CD4-positive, alpha-beta T cell treated with Interleukin-6 for 4 hours (primary cell): ENCODE measurements at regions not wholly inside any gene's neighbourhood (a gene's known extent, or its start where the extent isn't known, plus 50 kb on each side); places are given as distances from the start of the nearest gene placed in this dataset.
"Not testable (repeated sequence)": the region's sequence is repeated elsewhere in the genome, so short reads cannot be mapped to it uniquely, and the experiment has no call there.

Source experiments
- DNase-seq: peaks from one replicate; pipeline ENCODE4 v3.0.0-alpha.2; 2020; ENCODE audit warnings: mixed read lengths

DNA sequence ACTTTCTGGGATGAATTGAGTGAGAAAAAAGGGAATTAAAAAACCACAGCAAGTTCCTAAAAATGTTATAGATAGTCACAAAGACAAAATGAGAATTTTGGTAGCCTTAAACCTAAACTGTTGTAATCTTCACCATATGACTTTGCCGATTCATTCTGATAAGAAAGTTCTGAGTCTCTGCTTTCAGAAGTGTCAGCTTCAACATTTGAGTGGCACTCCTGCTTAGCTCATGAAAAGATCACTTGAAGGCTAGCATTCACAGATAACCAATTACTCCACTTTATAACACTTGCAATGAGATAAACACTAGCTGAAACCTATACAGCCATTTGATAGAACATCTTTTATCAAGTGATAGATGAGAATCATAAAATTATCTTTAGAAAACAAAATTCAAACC is 288.1 kb upstream of the POU1F1 start:
- DNase-seq = no peak

DNA sequence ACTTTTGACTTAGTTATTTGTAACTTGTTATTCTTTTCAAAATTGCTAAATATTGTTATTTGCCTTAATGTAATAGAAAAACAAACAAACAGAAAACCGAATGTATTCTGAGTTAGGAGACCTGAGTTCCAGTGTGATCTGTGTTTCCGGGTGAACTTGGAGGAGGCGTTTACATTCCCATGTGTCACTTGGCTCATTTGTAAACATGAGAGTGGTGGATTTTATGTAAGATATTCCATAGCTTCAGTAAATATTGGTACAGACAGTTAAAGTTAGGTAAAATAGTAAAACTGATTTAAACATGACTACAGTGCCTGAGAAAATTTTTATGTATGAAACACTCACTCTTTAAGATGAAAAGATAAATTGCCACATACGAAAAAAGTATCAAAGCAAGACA is 287.3 kb upstream of the POU1F1 start:
- no peak for DNase-seq

GRCh38 chr3:87558492-87558891 is 282.1 kb upstream of the POU1F1 start:
- DNase-seq = no peak

DNA sequence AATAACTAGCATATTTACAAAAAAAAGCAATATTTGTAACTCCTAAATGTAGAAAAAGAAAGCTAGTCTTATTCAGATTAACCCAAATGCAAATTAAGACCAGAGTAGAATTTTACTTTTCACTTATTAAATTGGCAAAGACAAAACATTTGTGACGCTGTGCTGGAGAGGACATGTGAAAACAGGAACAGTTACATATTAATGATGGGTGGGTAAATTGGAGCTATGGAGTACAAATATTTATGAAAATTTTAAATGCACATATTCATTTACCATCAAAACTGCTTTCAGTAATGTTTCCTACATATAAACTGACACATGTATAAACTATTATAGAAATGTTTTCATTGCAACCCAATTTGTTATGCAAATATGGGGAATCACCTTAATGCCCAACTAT is 278.9 kb upstream of the POU1F1 start:
- DNase-seq = no peak

- DNase-seq = no peak
These were observed 276.7 kb upstream of the POU1F1 start for GRCh38 chr3:87553058-87553457.

GRCh38 chr3:87550892-87551291 is 274.5 kb upstream of the POU1F1 start:
- DNase-seq = no peak

- no peak for DNase-seq
These were observed 272.8 kb upstream of the POU1F1 start for GRCh38 chr3:87549208-87549607.

DNA sequence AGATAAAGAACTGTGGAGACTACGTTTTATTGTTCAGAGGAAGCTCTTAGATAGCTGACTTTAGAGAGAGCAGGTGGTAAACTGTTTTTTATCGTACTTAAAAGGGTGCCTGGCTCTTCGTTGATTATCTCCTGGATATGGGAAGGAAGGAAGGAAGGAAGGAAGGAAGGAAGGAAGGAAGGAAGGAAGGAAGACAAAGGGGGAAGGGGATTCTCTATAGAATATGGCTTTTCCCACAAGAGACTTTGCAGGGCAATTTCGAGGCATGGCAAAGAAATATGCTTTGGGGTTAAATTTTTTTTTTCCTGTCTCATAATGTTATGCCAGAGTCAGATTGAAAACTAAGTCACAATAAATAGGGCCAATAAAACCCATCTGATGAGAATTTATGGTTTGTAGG is 271.9 kb upstream of the POU1F1 start:
- DNase-seq = no peak

DNA sequence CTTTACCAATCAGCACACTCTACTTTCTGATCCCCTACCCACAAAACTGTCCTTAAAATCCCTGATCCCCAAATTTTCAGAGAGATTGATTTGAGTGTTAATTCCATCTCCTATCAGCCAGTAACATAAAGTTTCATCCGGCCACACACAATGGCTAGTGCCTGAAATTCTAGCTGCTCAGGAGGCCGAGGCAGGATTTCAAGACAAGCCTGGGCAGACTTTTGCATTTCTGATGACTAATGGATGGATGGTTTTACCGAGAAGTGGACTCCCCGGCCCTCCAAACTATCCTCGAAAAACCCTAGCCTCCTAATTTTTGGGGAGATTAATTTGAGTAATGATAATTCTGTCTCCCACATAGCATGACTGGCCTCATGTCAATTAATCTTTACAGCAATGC is 269.8 kb upstream of the POU1F1 start:
- no peak for DNase-seq

DNA sequence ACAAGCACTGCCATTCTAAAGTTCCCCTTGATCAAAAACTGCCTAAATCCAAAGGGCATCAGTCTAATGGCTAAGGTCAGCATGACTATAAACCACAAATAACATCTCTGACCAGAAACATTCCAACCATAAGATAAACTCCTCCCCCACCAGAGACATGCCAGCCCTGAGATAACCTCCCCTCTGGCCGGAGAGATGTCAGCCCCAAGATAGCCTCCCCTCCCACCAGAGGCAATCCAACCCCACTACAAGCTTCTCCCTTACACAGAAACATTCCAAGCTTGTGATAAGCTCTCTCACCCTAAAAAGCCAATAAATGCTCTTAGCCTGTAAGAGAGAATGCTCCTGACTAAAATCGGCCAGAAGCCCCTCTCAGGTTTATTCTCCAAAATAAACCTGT is 267.0 kb upstream of the POU1F1 start:
- not testable (repeated sequence) for DNase-seq

- DNase-seq = no peak
These were observed 265.3 kb upstream of the POU1F1 start for GRCh38 chr3:87541723-87542122.

GRCh38 chr3:87538722-87539121 is 262.3 kb upstream of the POU1F1 start:
- not testable (repeated sequence) for DNase-seq

GRCh38 chr3:87509401-87509800 is 233.0 kb upstream of the POU1F1 start:
- DNase-seq = no peak

GRCh38 chr3:87508921-87509320 is 232.5 kb upstream of the POU1F1 start:
- no peak for DNase-seq

- no peak for DNase-seq
These were observed 231.4 kb upstream of the POU1F1 start for GRCh38 chr3:87507753-87508152.

DNA sequence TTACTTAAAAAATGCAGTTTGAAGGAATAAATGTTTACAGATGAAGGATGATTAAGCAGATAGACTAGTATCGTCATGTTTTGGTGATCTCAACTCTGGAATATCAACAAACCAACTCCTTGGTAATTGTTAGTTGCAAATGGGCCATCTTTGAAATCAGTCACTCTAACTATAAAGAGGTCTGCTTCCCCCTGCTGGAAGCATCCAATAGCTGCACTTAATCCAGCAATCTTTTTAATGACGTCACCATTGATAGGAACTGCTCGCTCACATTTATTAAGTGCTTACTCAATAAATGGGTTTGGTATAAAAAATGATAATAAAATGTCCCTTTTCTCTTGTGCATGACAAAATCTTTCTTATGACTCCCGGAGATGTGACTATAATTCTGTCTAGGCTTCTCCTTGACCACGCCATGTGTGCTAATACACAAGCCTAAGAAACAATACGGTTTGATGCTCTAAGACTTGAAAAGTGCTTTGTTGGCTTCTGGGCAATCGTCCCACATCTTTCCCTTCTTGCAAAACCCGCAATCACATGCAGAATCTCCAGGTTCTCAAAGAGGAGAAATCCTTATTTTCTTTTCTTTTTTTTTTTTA is 227.6 kb upstream of the POU1F1 start:
- no peak for DNase-seq

DNA sequence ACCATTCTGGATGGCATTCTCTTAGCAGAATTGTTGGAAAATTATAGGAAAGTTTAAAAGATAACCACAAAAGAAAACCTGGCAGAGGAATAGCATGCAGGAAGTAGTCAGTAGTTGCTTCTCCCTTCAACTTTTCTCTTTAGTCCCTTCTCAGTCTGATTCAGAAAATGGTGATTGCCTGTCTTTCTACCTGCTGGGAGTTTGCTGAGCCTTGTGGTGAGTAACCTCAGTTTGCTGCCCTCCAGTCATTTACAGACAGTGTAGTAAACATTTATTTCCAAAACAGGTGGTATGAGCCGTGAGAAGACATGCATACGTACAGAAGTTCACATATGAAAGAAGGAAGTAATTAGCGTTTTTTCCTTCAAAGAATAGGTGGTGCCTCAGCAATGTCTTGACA is 224.7 kb upstream of the POU1F1 start:
- no peak for DNase-seq

DNA sequence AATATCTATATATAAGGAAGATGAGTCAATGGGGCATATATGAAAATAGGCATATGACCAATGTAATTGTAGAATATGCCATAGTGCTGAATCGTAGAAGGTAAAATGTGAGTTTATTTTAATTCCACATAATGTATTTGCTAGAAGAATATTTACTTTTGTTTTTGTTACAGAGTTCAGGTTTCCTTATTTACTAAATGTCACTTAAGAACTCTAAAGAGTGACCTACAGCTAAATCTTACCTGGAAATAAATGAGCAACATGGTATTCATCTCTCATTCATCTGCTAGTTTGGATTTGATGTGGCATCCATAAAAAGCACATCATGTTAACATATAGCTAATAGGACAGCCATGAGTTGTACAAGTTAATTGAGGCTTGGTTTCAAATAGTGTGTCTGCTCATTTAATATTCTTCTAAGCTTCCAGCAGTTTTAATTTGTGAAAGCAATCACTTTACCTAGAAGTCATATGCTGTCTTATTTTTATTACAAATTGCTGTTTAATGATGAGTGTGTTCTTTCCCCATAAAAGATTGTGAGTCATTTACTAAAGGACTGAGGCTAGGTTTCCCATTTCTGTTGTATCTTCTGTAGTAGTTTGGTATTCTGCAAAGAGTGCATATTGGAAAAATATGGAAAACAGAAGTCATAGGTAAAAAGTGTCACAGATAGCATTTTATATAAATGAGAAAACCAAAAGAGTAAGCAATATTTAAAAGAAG is 222.1 kb upstream of the POU1F1 start:
- DNase-seq = no peak

DNA sequence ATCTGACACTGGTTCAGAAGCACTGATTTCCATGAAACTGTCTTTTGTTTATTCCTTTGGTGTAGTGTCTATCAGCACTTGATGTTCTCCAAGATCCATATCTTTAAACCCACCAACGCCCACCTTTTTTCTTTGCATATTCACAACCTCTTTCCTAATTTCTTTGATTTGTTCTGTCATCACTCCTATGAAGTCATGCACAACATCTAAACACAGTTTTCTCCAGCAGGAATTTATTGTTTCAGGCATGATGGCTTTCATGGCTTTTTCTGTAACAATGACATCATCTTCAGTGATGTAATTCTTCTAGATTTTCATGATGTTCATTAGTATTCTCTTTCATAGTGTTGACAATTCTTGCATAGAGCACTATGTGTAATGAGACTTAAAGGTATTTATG is 219.6 kb upstream of the POU1F1 start:
- no peak for DNase-seq

DNA sequence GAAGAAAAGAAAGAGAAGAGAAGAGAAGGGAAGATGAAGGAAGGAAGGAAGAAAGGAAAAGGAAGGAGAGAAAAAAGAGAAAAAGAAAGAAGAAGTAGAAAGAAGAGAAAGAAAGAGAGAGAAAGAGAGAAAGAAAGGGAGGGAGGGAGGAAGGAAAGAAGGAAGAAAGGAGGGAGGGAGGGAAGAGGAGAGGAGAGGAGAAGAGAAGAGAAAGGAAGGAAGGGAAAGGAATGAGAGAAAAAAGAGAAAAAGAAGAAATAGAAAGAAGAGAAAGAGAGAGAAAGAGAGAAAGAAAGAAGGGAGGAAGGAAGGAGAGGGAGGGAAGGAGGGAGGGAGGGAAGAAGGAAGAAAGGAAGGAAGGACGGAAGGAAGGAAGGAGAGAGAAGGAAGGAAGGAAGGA is 217.9 kb upstream of the POU1F1 start:
- no peak for DNase-seq

DNA sequence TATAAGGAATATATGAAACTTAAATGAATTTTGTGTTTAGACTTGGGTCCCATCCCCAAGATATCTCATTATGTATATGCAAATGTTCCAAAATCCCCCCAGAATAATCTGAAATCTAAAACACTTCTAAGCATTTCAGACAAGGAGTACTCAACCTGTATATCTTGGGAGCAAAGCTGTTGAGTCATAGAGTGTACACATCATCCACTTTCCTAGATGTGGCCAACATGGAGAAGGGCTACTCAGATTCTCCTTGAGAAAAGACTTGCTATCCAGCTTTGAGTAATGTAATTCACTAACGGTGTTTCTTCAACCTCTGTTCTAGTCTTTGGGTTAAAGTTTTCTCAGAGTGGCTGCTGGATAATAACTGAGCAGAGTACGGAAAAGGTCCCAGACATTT is 215.5 kb upstream of the POU1F1 start:
- DNase-seq = no peak

DNA sequence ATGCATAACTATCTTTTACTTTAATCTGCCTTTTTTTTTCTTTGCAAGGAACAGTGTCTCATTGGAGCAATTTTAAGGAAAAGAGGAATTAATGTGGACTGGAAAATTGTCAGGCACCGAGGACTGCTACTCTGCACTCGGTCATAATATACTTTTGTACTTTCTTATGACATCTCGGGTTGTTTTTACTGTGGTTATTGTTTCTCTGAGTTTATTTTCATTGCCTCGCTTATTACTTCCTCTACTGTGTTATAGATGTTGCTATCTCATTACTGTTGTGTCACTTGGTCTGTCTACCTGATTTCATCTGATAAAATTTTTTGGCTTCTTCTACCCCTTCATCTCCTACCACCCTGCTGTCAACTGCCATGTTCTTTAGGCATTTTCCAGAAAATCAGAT is 213.5 kb upstream of the POU1F1 start:
- DNase-seq = no peak

DNA sequence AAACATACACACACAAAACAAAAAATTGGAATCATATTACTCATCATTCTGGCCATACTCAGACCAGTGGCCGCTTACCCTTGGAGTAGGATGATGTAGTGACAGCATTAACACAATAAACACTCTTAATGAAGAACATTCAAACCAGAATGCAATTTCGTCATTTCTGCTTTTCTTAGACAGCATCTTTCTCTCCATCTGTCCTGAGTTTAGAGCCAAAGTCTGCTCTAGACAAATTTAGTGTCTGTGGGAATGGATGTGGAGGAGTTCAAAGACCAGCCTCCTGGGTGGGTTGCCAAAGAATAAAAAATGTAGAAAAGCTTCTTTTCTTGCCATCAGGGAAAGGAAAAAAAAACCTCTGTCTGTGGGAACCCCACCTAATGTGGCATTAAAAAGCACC is 212.4 kb upstream of the POU1F1 start:
- no peak for DNase-seq

DNA sequence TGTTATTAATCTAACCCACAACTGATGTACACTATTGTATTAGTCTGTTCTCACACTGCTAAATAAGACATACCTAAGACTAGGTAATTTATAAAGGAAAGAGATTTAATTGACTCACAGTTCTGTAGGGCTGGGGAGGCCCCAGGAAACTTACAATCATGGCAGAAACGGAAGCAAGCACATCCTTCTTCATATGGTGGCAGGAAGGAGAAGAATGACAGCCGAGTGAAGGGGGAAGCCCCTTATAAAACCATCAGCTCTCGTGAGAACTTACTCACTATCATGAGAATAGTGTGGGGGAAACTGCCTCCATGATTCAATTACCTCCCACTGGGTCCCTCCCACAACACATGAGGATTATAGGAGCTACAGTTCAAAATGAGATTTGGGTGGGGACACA is 210.3 kb upstream of the POU1F1 start:
- DNase-seq = not testable (repeated sequence)

GRCh38 chr3:87486115-87486514 is 209.7 kb upstream of the POU1F1 start:
- no peak for DNase-seq
